Nephron progenitor cell (in vitro differentiated cells): ENCODE measurements at regions not wholly inside any gene's neighbourhood (a gene's known extent, or its start where the extent isn't known, plus 50 kb on each side); places are given as distances from the start of the nearest gene placed in this dataset.

Experiments
- DNase-seq: peaks from one replicate; pipeline ENCODE4 v3.0.0; 2021
- H3K27ac Mint-ChIP-seq: 2 replicates; pipeline ENCODE4 v1.8.0; 2021; ENCODE audit warnings: mild to moderate bottlenecking, moderate library complexity, mixed read lengths
- H3K27me3 Mint-ChIP-seq: 2 replicates; pipeline ENCODE4 v1.8.0; 2021; ENCODE audit warnings: mild to moderate bottlenecking, low read depth, mixed read lengths; ENCODE audit not compliant: poor library complexity
- H3K36me3 Mint-ChIP-seq: 2 replicates; pipeline ENCODE4 v1.8.0; 2021; ENCODE audit warnings: low read depth, mixed read lengths
- H3K4me1 Mint-ChIP-seq: 2 replicates; pipeline ENCODE4 v1.8.0; 2021; ENCODE audit warnings: mixed read lengths
- H3K4me3 Mint-ChIP-seq: 2 replicates; pipeline ENCODE4 v1.8.0; 2021; ENCODE audit warnings: mild to moderate bottlenecking, moderate library complexity, mixed read lengths
- H3K9me3 Mint-ChIP-seq: 2 replicates; pipeline ENCODE4 v1.8.0; 2021; ENCODE audit warnings: mild to moderate bottlenecking, moderate library complexity, mixed read lengths
- CTCF ChIP-seq: fragments of 200-600 bp; sonication (generic); IDR thresholded peaks from 2 replicates; pipeline ENCODE4 v1.5.0; 2021; ENCODE audit warnings: antibody characterized with exemption

- Mint-ChIP-seq H3K9me3 (peaks cover 35% of the 10 kb centered on the region), H3K4me1 (peaks cover 19% of the 10 kb centered on the region), H3K4me3 (no peak overlapping the region), H3K27ac (no peak overlapping the region), H3K27me3 (peaks cover 4% of the 10 kb centered on the region), H3K36me3 (peaks cover 20% of the 10 kb centered on the region)
- no peak for TF ChIP-seq CTCF
- DNase-seq: no peak
Observed at GRCh38 chr2:204416236-204416635, 129.0 kb upstream of the PARD3B start.

GRCh38 chr2:204425821-204426220 lies 119.5 kb upstream of the PARD3B start:
- peaks cover 7% of the 10 kb centered on the region for H3K27me3 Mint-ChIP-seq
- H3K36me3 Mint-ChIP-seq: peaks cover 2% of the 10 kb centered on the region
- H3K4me3 Mint-ChIP-seq: no peak overlapping the region
- H3K27ac Mint-ChIP-seq: no peak overlapping the region
- DNase-seq: no peak
- no peak for TF ChIP-seq CTCF
- H3K9me3 Mint-ChIP-seq: peaks cover 41% of the 10 kb centered on the region
- H3K4me1 Mint-ChIP-seq: peaks cover 12% of the 10 kb centered on the region

GRCh38 chr2:204428675-204429074 lies 116.6 kb upstream of the PARD3B start:
- Mint-ChIP-seq H3K4me1 (peaks cover 12% of the 10 kb centered on the region), H3K4me3 (no peak overlapping the region), H3K9me3 (peaks cover 51% of the 10 kb centered on the region), H3K27ac (no peak overlapping the region), H3K27me3 (peaks cover 7% of the 10 kb centered on the region), H3K36me3 (peaks cover 11% of the 10 kb centered on the region)
- no peak for TF ChIP-seq CTCF
- no peak for DNase-seq

GRCh38 chr2:204431529-204431928 lies 113.7 kb upstream of the PARD3B start:
- Mint-ChIP-seq H3K36me3 (peaks cover 11% of the 10 kb centered on the region), H3K9me3 (peaks cover 32% of the 10 kb centered on the region), H3K27me3 (peaks cover 12% of the 10 kb centered on the region), H3K4me1 (peaks cover 12% of the 10 kb centered on the region), H3K4me3 (no peak overlapping the region), H3K27ac (no peak overlapping the region)
- TF ChIP-seq CTCF: no peak
- no peak for DNase-seq

- H3K9me3 Mint-ChIP-seq: peaks cover 28% of the 10 kb centered on the region
- H3K4me1 Mint-ChIP-seq: peaks cover 12% of the 10 kb centered on the region
- H3K4me3 Mint-ChIP-seq: no peak overlapping the region
- no peak for DNase-seq
- H3K27ac Mint-ChIP-seq: no peak overlapping the region
- peaks cover 11% of the 10 kb centered on the region for H3K36me3 Mint-ChIP-seq
- TF ChIP-seq CTCF: no peak
- peaks cover 12% of the 10 kb centered on the region for H3K27me3 Mint-ChIP-seq
Observed at GRCh38 chr2:204432196-204432595, 113.1 kb upstream of the PARD3B start.

- no peak overlapping the region for H3K4me3 Mint-ChIP-seq
- H3K9me3 Mint-ChIP-seq: peaks cover 41% of the 10 kb centered on the region
- H3K27me3 Mint-ChIP-seq: peaks cover 12% of the 10 kb centered on the region
- no peak for DNase-seq
- no peak for TF ChIP-seq CTCF
- peaks cover 11% of the 10 kb centered on the region for H3K36me3 Mint-ChIP-seq
- H3K4me1 Mint-ChIP-seq: no peaks in the 10 kb centered on the region
- H3K27ac Mint-ChIP-seq: no peak overlapping the region
Observed at GRCh38 chr2:204434660-204435462, 110.4 kb upstream of the PARD3B start.
